HEK293 (cell line): ENCODE measurements at regions not wholly inside any gene's neighbourhood (a gene's known extent, or its start where the extent isn't known, plus 50 kb on each side); places are given as distances from the start of the nearest gene placed in this dataset.

Experiments
- CTCF ChIP-seq: fragments of 450-650 bp; formaldehyde crosslinking; IDR thresholded peaks from 2 replicates; pipeline ENCODE4 v1.5.1; 2016; ENCODE audit warnings: missing biosample characterization, missing genetic modification characterization
- REPIN1 ChIP-seq: fragments of 450-650 bp; formaldehyde crosslinking; IDR thresholded peaks from 2 replicates; pipeline ENCODE4 v1.5.1; 2017; ENCODE audit warnings: missing biosample characterization, missing genetic modification characterization, low read depth
- SP2 ChIP-seq: fragments of 450-650 bp; formaldehyde crosslinking; IDR thresholded peaks from 2 replicates; pipeline ENCODE4 v1.5.1; 2016; ENCODE audit warnings: missing biosample characterization, missing genetic modification characterization
- ZNF335 ChIP-seq: fragments of 450-650 bp; formaldehyde crosslinking; conservative IDR thresholded peaks from 2 replicates; pipeline ENCODE4 v1.5.1; 2016; ENCODE audit warnings: missing biosample characterization, missing genetic modification characterization
- ZNF600 ChIP-seq: fragments of 450-650 bp; formaldehyde crosslinking; IDR thresholded peaks from 2 replicates; pipeline ENCODE4 v1.5.1; 2016; ENCODE audit warnings: missing biosample characterization, missing genetic modification characterization
- ZNF707 ChIP-seq: fragments of 450-650 bp; formaldehyde crosslinking; IDR thresholded peaks from 2 replicates; pipeline ENCODE4 v1.5.1; 2016; ENCODE audit warnings: missing biosample characterization, missing genetic modification characterization

- TF ChIP-seq CTCF (tag by site-specific recombination) (no peak), SP2 (no peak), ZNF335 (tag by site-specific recombination) (no peak), ZNF707 (tag by site-specific recombination) (no peak), ZNF600 (tag by site-specific recombination) (no peak), REPIN1 (tag by site-specific recombination) (no peak)
These were observed 605.1 kb upstream of the CNTNAP5 start for GRCh38 chr2:123419976-123420375.
